ENCODE measurements at regions not wholly inside any gene's neighbourhood (a gene's known extent, or its start where the extent isn't known, plus 50 kb on each side); places are given as distances from the start of the nearest gene placed in this dataset.
A peak's percentile ranks its signal among the peaks of the same experiment; 100 is the strongest.

- Histone ChIP-seq H4K20me1 (ENCODE audit: insufficient read depth, low read length) (no peaks in the 10 kb centered on the region), H3K4me3 (replicated peaks in 1 of 3; ENCODE audit: insufficient read depth in 1 of 3, low read depth in 2 of 3, low read length in 3 of 3) (no peak overlapping the region), H3K4me2 (ENCODE audit: low read depth, low read length) (no peak overlapping the region), H3K9ac (ENCODE audit: insufficient read depth, low read depth, low read length) (no peak overlapping the region), H3K9me3 (ENCODE audit: low read length) (no peaks in the 10 kb centered on the region), H2AFZ (ENCODE audit: low read length) (no peak overlapping the region), H3K36me3 (replicated peaks in 1 of 2; ENCODE audit: control insufficient read depth in 1 of 2, insufficient read depth in 2 of 2, low read length in 2 of 2) (no peaks in the 10 kb centered on the region), H3K27me3 (ENCODE audit: control insufficient read depth in 1 of 2, insufficient read depth in 2 of 2, low read length in 2 of 2) (no peaks in the 10 kb centered on the region), H3K27ac (ENCODE audit: extremely low read length, insufficient read depth, low read length) (no peak overlapping the region), H3K79me2 (ENCODE audit: insufficient read depth, low read length) (no peaks in the 10 kb centered on the region), H3K4me1 (ENCODE audit: insufficient read depth, low read length) (peaks cover 21% of the 10 kb centered on the region)
- in situ Hi-C loops (cut with HindIII; ENCODE audit: extremely low pct_ligation_motif_present, low pct_unique_long_range_greater_than_20kb) (no loop called here), intact Hi-C loops (cut with micrococcal nuclease; ENCODE audit: unreplicated experiment) (no loop called here)
- POLR2A ChIA-PET = no interaction called here
- FAIRE-seq (no peak), DNase-seq (ENCODE audit: low spot score) (no peak), ATAC-seq (no peak; the same call in 2 of the 3 replicates)
- no TSS peak for BruUV-seq (replicated peaks)
- TF ChIP-seq ZBTB39 (CRISPR knock-in tag; IDR thresholded peaks at IDR 0.05) (no peak), ASH2L (IDR thresholded peaks at IDR 0.05; ENCODE audit: insufficient read length, low read depth, low read length) (no peak), ZFAT (CRISPR knock-in tag; conservative IDR thresholded peaks at IDR 0.05) (no peak), NR2F2 (IDR thresholded peaks at IDR 0.05; ENCODE audit: borderline replicate concordance, low read depth) (no peak), ZFP82 (CRISPR knock-in tag; IDR thresholded peaks at IDR 0.05; ENCODE audit: borderline replicate concordance) (no peak)
- 40% methylated on average over 5 of the region's 5 CpGs for WGBS (ENCODE audit: low lambda C conversion rate)
- CTCF ChIA-PET (ENCODE audit: low intra/inter-chr PET ratio, low total read pairs) = no interaction called here
These were observed 197.0 kb downstream of the MZT1 start for GRCh38 chr13:72530471-72530870.

- DNase-seq (ENCODE audit: low spot score) (peak; percentile 15), FAIRE-seq (no peak), ATAC-seq (peak; percentile 57)
- intact Hi-C loops (cut with micrococcal nuclease; ENCODE audit: unreplicated experiment) = no loop called here
- POLR2A ChIA-PET = no interaction called here
- H3K79me2 ChIP-seq (ENCODE audit: insufficient read depth, low read length) = no peaks in the 10 kb centered on the region
- no peaks in the 10 kb centered on the region for H4K20me1 ChIP-seq (ENCODE audit: insufficient read depth, low read length)
- H3K9me3 ChIP-seq (ENCODE audit: low read length) = no peaks in the 10 kb centered on the region
- in situ Hi-C loops (cut with HindIII; ENCODE audit: extremely low pct_ligation_motif_present, low pct_unique_long_range_greater_than_20kb) = no loop called here
- H3K27me3 ChIP-seq (ENCODE audit: control insufficient read depth in 1 of 2, insufficient read depth in 2 of 2, low read length in 2 of 2) = no peaks in the 10 kb centered on the region; a peak in 1 of 5 replicates
- CTCF ChIA-PET (ENCODE audit: low intra/inter-chr PET ratio, low total read pairs) = no interaction called here
- no peak overlapping the region for H2AFZ ChIP-seq (ENCODE audit: low read length)
- BruUV-seq (replicated peaks) = no TSS peak
- H3K4me3 ChIP-seq (replicated peaks in 1 of 3; ENCODE audit: insufficient read depth in 1 of 3, low read depth in 2 of 3, low read length in 3 of 3) = no peak overlapping the region
- WGBS (ENCODE audit: low lambda C conversion rate) = 11% methylated on average over 2 of the region's 2 CpGs
- H3K27ac ChIP-seq (ENCODE audit: extremely low read length, insufficient read depth, low read length) = no peak overlapping the region
- no peak overlapping the region for H3K9ac ChIP-seq (ENCODE audit: insufficient read depth, low read depth, low read length)
- H3K4me2 ChIP-seq (ENCODE audit: low read depth, low read length) = peak overlapping the region; percentile 11; the same call in 1 of the 2 replicates
- no peaks in the 10 kb centered on the region for H3K36me3 ChIP-seq (replicated peaks in 1 of 2; ENCODE audit: control insufficient read depth in 1 of 2, insufficient read depth in 2 of 2, low read length in 2 of 2)
- peaks cover 34% of the 10 kb centered on the region for H3K4me1 ChIP-seq (ENCODE audit: insufficient read depth, low read length)
- peak; percentile 32 to 78; a peak in 3 of 4 replicates for TF ChIP-seq MAFK (conservative IDR thresholded peaks at IDR 0.05 in 1 of 2, IDR thresholded peaks at IDR 0.05 in 1 of 2; ENCODE audit: low read length in 2 of 2)
- no peak for TF ChIP-seq ZNF710 (CRISPR knock-in tag; IDR thresholded peaks at IDR 0.05; ENCODE audit: borderline replicate concordance)
- no peak for TF ChIP-seq CEBPZ (IDR thresholded peaks at IDR 0.05; ENCODE audit: low read length)
- no peak for TF ChIP-seq MTF2 (CRISPR knock-in tag; IDR thresholded peaks at IDR 0.05; ENCODE audit: borderline replicate concordance)
- peak; percentile 65 for TF ChIP-seq FOXA3 (CRISPR knock-in tag; IDR thresholded peaks at IDR 0.05)
- no peak for TF ChIP-seq REL (CRISPR knock-in tag; conservative IDR thresholded peaks at IDR 0.05)
- no peak for TF ChIP-seq SMAD3 (CRISPR knock-in tag; IDR thresholded peaks at IDR 0.05)
These were observed 200.1 kb downstream of the MZT1 start for GRCh38 chr13:72527333-72527732.
